K562 (cell line): ENCODE measurements at regions not wholly inside any gene's neighbourhood (a gene's known extent, or its start where the extent isn't known, plus 50 kb on each side); places are given as distances from the start of the nearest gene placed in this dataset.

Experiments used
- ATAC-seq: fragments of 200-7000 bp; cut with Tn5 transposase; 3 replicates; pipeline ENCODE4 v1.9.1; 2020; ENCODE audit warnings: moderate library complexity
- BruUV-seq: library from RNA; stranded (reverse); fragments of 400-500 nt; replicated peaks from 2 replicates; lab custom pipeline; 2021; lab: Mats Ljungman, UMichigan
- CTCF ChIA-PET: fragments of 300-600 bp; formaldehyde crosslinking; extraction: SDS; loops from one replicate; lab custom pipeline; 2021; ENCODE audit warnings: low intra/inter-chr PET ratio; lab: Yijun Ruan, JAX
- POLR2A ChIA-PET: fragments of 300-600, 350-650 bp; sonication (Branson Sonifier 250); formaldehyde crosslinking; extraction: SDS; loops from one replicate; lab custom pipeline; 2021; ENCODE audit warnings: antibody characterized with exemption, inconsistent platforms; lab: Yijun Ruan, JAX
- DNase-seq, 4 experiments: peaks; one replicate each; pipeline versions ENCODE4 v3.0.0 to v3.0.0-alpha.2; 2011 to 2018; ENCODE audit warnings: low spot score in 3 of 4, mixed read lengths in 3 of 4; ENCODE audit errors: extremely low read depth in 1 of 4
- FAIRE-seq: peaks from 2 replicates; lab custom pipeline; 2011; peaks lifted over from hg19 to GRCh38; lab: Jason Lieb, UNC
- H2AFZ ChIP-seq: 2 replicates; pipeline ENCODE4 v1.6.0; 2011; ENCODE audit warnings: low read depth, low read length, control low read depth, inconsistent platforms
- H3K27ac ChIP-seq: fragments of 200-600 bp; 3 replicates; pipeline ENCODE4 v1.8.0; 2011; ENCODE audit warnings: low read depth, mild to moderate bottlenecking, control low read depth, inconsistent platforms, low read length, moderate library complexity, mixed read lengths; ENCODE audit errors: extremely low read depth
- H3K27me3 ChIP-seq, 2 experiments: fragments of 300-600 bp in 1 of 2; 2 replicates in 1 of 2; 3 replicates in 1 of 2; pipeline versions ENCODE4 v1.6.0 to v1.8.0; 2011; ENCODE audit warnings: inconsistent platforms in 2 of 2, low read length in 2 of 2, mild to moderate bottlenecking in 1 of 2, mixed read lengths in 1 of 2, moderate library complexity in 1 of 2; ENCODE audit not compliant: control insufficient read depth in 2 of 2, insufficient read depth in 2 of 2
- H3K36me3 ChIP-seq: fragments of 300-600 bp; 3 replicates; pipeline ENCODE4 v1.8.0; 2011; ENCODE audit warnings: mild to moderate bottlenecking, low read length, inconsistent platforms; ENCODE audit not compliant: control insufficient read depth, insufficient read depth
- H3K4me1 ChIP-seq, 2 experiments: fragments of 200-600 bp in 1 of 2; replicated peaks in 1 of 2; 2 replicates in 1 of 2; 3 replicates in 1 of 2; pipeline versions ENCODE4 v1.5.1 to v1.8.0; 2011; ENCODE audit warnings: inconsistent platforms in 2 of 2, low read length in 2 of 2, mild to moderate bottlenecking in 1 of 2, mixed read lengths in 1 of 2, moderate library complexity in 1 of 2; ENCODE audit not compliant: control insufficient read depth in 2 of 2, insufficient read depth in 2 of 2
- H3K4me2 ChIP-seq: 2 replicates; pipeline ENCODE4 v1.6.1; 2011; ENCODE audit warnings: low read length, control low read depth, inconsistent platforms, mixed read lengths; ENCODE audit not compliant: insufficient read depth
- H3K4me3 ChIP-seq: fragments of 200-600 bp; sonication (generic), shearing (Covaris generic); 2 replicates; pipeline ENCODE4 v1.5.1; 2016; ENCODE audit warnings: control low read depth, inconsistent platforms
- H3K79me2 ChIP-seq: fragments of 200-600 bp; 3 replicates; pipeline ENCODE4 v1.8.0; 2011; ENCODE audit warnings: low read length, inconsistent platforms; ENCODE audit not compliant: control insufficient read depth, insufficient read depth
- H3K9ac ChIP-seq, 2 experiments: 2 replicates each; pipeline versions ENCODE4 v1.6.0 to v1.6.1; 2011; ENCODE audit warnings: low read depth in 2 of 2, low read length in 2 of 2, control low read depth in 1 of 2, inconsistent platforms in 1 of 2, mild to moderate bottlenecking in 1 of 2, mixed read lengths in 1 of 2; ENCODE audit not compliant: insufficient read depth in 1 of 2
- H3K9me1 ChIP-seq: one replicate; pipeline ENCODE4 v1.6.0; 2011; ENCODE audit warnings: inconsistent platforms, mild to moderate bottlenecking, low read length, moderate library complexity; ENCODE audit not compliant: control insufficient read depth, insufficient read depth
- H3K9me3 ChIP-seq: replicated peaks from 2 replicates; pipeline ENCODE4 v1.5.1; 2011; ENCODE audit warnings: low read depth, low read length, inconsistent platforms; ENCODE audit not compliant: control insufficient read depth, insufficient read depth
- H4K20me1 ChIP-seq: replicated peaks from 2 replicates; pipeline ENCODE4 v1.6.1; 2011; ENCODE audit warnings: low read length, inconsistent platforms, mixed read lengths; ENCODE audit not compliant: control insufficient read depth, insufficient read depth
- NBN ChIP-seq: fragments of 450-650 bp; IDR thresholded peaks from 2 replicates; pipeline ENCODE4 v1.6.1; 2016; ENCODE audit warnings: low read depth, mild to moderate bottlenecking
- PPARD ChIP-seq: fragments of 250-450 bp; sonication (Bioruptor Pico); IDR thresholded peaks from 2 replicates; pipeline ENCODE4 v1.8.0; 2022; ENCODE audit warnings: inconsistent platforms, mild to moderate bottlenecking, moderate library complexity
- ZNF175 ChIP-seq: fragments of 200-800 bp; sonication (Bioruptor generic); IDR thresholded peaks from 2 replicates; pipeline ENCODE4 v1.6.1; 2016; ENCODE audit warnings: low read depth, mild to moderate bottlenecking, missing genetic modification characterization, missing compliant biosample characterization
- ZNF830 ChIP-seq: fragments of 250-450 bp; sonication (Bioruptor Pico); IDR thresholded peaks from 2 replicates; pipeline ENCODE4 v1.5.0; 2021; ENCODE audit warnings: mild to moderate bottlenecking
- WGBS: fragments of 100-300 bp; shearing (Covaris generic); methylation state at CpG from one replicate; pipeline ENCODE4 v1.1.6; 2016; ENCODE audit warnings: low coverage, mixed read lengths; ENCODE audit not compliant: insufficient coverage; ENCODE audit errors: missing lambda C conversion rate; 5-methylcytosine and 5-hydroxymethylcytosine counted together
- in situ Hi-C: fragments of 300-500 bp; cut with MboI; formaldehyde crosslinking; loops from 4 replicates; pipeline ENCODE4 v1.15.0; 2018; ENCODE audit warnings: inconsistent platforms, mixed read lengths
- intact Hi-C: fragments of 100-400 bp; cut with micrococcal nuclease; formaldehyde crosslinking; loops from 2 replicates; pipeline ENCODE4 v1.14.2; 2022
- TF ChIP-seq, protein P1 (sequence below), 2 experiments: fragments of 450-650 bp; IDR thresholded peaks; 2 replicates each; pipeline ENCODE4 v1.6.1; 2016; ENCODE audit warnings: mild to moderate bottlenecking in 2 of 2, borderline replicate concordance in 1 of 2, low read depth in 1 of 2, moderate library complexity in 1 of 2
- TF ChIP-seq, protein P2 (sequence below): fragments of 250-450 bp; sonication (Bioruptor Pico); IDR thresholded peaks from 2 replicates; pipeline ENCODE4 v1.5.1; 2021; ENCODE audit warnings: mild to moderate bottlenecking

DNA sequence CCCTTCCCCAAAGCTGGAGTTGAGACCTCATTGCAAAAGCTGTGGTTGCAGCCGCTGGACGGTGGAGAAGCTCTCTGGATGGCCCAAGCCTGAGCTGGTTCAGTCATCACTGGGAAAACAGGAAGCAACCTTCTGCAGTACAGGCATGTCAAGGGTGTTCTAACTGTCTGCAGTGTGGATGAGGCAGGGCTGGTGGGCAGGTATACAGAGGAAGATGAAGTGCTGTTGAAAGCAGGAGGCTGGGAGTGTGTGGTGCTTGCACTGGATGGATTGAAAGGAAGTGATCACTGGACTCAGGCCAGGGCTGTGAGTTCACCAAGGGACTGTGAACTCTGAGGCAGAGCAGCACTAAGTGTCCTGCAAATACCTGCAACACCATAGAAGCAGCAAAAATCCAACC is 89.0 kb upstream of the NOX3 start (continued):
- no peak for TF ChIP-seq ZNF830 (CRISPR knock-in tag)
- TF ChIP-seq, all 486 proteins: peak for 0

DNA sequence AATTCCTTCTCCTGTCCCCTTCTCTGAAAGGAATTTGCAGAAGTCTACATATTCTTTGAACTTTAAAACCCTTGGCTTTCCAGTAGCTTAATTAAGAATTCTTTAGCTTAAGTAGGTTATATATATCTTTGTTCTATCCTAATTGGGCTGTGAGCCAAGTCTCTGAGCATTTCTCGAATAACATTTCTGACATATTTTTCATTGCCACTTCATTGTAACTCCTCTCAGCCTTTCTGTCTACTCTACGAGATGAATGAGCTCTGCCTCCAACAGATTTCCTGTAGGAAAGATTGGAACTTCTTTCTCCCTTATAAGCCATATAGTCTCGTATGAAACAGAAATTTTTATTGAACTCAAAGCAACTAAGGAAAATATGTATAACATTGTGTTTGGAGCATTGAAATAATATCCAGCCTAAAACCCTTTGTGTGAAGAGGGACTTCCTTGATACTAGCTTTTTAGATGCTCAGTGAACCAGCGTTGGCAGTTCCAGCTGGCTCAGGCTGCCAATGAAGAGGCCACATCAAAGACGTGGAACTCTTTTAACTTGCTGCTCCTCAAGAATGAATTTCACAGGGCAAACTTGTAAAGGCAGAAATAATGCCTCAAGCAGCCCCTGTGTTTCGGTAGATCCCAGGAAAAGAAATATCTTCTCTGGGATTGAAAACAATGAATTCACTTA is 87.7 kb upstream of the NOX3 start:
- no peaks in the 10 kb centered on the region for H3K4me1 ChIP-seq
- BruUV-seq = no TSS peak
- no peak overlapping the region for H3K4me3 ChIP-seq
- no peaks in the 10 kb centered on the region for H3K9me3 ChIP-seq
- no peak for DNase-seq
- no peaks in the 10 kb centered on the region for H3K79me2 ChIP-seq
- intact Hi-C loops = no loop called here
- CTCF ChIA-PET = no interaction called here
- H4K20me1 ChIP-seq = no peaks in the 10 kb centered on the region
- no peaks in the 10 kb centered on the region for H3K27me3 ChIP-seq
- no peak for FAIRE-seq
- no peak overlapping the region for H2AFZ ChIP-seq
- POLR2A ChIA-PET = interaction anchor here (0.6 kb wide), 1 partner anchor 391 kb away, joined by 3 read pairs; no protein-coding TSS in a partner anchor
- WGBS = 1% methylated on average over 6 of the region's 6 CpGs
- no peaks in the 10 kb centered on the region for H3K36me3 ChIP-seq
- no peak overlapping the region for H3K27ac ChIP-seq
- TF ChIP-seq, protein P1, sequence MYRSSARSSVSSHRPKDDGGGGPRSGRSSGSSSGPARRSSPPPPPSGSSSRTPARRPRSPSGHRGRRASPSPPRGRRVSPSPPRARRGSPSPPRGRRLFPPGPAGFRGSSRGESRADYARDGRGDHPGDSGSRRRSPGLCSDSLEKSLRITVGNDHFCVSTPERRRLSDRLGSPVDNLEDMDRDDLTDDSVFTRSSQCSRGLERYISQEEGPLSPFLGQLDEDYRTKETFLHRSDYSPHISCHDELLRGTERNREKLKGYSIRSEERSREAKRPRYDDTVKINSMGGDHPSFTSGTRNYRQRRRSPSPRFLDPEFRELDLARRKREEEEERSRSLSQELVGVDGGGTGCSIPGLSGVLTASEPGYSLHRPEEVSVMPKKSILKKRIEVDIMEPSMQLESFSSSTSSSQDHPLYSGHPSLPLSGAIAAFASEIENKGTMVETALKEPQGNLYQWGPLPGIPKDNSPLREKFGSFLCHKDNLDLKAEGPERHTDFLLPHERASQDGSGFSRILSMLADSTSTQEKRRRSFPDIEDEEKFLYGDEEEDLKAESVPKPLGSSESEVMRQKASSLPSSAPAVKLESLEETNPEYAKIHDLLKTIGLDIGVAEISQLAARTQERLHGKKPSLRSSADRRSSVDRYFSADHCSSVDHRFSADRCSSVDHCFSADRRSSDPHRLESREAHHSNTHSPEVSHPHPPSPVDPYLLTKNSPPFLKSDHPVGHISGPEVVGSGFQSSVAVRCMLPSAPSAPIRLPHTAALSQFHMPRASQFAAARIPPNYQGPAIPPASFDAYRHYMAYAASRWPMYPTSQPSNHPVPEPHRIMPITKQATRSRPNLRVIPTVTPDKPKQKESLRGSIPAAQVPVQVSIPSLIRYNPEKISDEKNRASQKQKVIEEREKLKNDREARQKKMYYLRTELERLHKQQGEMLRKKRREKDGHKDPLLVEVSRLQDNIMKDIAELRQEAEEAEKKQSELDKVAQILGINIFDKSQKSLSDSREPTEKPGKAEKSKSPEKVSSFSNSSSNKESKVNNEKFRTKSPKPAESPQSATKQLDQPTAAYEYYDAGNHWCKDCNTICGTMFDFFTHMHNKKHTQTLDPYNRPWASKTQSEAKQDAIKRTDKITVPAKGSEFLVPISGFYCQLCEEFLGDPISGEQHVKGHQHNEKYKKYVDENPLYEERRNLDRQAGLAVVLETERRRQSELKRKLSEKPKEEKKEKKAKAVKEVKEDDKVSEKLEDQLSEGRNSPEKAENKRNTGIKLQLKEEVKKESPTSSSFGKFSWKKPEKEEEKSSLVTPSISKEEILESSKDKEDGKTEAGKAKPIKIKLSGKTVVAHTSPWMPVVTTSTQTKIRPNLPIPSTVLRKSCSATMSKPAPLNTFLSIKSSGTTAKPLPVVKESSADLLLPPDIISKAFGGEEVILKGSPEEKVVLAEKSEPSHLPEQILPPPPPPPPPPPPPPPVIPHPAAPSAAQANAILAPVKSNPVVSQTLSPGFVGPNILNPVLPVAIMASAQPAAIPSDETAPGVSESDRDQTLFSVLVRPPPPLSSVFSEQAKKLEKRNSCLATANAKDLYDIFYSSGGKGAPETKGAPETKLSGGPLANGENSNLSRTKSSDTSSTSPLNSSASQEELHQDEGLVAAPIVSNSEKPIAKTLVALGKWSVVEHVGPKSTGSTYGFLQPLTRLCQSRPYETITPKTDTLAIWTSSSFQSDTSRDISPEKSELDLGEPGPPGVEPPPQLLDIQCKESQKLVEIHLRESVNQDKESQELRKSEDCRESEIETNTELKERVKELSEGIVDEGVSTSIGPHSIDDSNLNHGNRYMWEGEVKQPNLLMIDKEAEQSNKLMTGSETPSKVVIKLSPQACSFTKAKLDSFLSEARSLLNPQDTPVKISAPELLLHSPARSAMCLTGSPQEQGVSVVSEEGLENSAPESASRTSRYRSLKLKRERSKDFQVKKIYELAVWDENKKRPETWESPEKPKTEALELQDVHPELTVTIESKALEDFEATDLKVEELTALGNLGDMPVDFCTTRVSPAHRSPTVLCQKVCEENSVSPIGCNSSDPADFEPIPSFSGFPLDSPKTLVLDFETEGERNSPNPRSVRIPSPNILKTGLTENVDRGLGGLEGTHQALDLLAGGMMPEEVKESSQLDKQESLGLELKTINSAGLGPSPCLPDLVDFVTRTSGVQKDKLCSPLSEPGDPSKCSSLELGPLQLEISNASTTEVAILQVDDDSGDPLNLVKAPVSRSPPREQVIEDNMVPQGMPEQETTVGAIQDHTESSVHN (IDR thresholded peaks at IDR 0.05; ENCODE audit: borderline replicate concordance in 1 of 2, low read depth in 1 of 2) = no peak
- TF ChIP-seq ZNF175 (CRISPR knock-in tag) (no peak), PPARD (CRISPR knock-in tag) (no peak), NBN (no peak)
- TF ChIP-seq, protein P2, sequence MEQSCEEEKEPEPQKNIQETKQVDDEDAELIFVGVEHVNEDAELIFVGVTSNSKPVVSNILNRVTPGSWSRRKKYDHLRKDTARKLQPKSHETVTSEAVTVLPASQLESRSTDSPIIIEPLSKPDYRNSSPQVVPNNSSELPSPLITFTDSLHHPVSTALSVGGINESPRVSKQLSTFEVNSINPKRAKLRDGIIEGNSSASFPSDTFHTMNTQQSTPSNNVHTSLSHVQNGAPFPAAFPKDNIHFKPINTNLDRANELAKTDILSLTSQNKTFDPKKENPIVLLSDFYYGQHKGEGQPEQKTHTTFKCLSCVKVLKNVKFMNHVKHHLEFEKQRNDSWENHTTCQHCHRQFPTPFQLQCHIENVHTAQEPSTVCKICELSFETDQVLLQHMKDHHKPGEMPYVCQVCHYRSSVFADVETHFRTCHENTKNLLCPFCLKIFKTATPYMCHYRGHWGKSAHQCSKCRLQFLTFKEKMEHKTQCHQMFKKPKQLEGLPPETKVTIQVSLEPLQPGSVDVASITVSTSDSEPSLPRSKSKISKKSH (CRISPR knock-in tag) = no peak
- TF ChIP-seq, all 486 proteins: peak for 0
- no peaks in the 10 kb centered on the region for H3K9me1 ChIP-seq
- in situ Hi-C loops = no loop called here
- no peak overlapping the region for H3K9ac ChIP-seq
- no peak overlapping the region for H3K4me2 ChIP-seq
- ATAC-seq = no peak
